GM12878 (cell line): ENCODE measurements at regions not wholly inside any gene's neighbourhood (a gene's known extent, or its start where the extent isn't known, plus 50 kb on each side); places are given as distances from the start of the nearest gene placed in this dataset.

Source experiments
- ATAC-seq: fragments of 200-7000 bp; cut with Tn5 transposase; 3 replicates; pipeline ENCODE4 v1.9.1; 2020; ENCODE audit warnings: mild to moderate bottlenecking, moderate library complexity
- BruUV-seq: library from RNA; stranded (reverse); fragments of 400-500 nt; replicated peaks from 2 replicates; lab custom pipeline; 2021; lab: Mats Ljungman, UMichigan
- CTCF ChIA-PET: fragments of 300-600 bp; sonication (Branson Sonifier 250); formaldehyde crosslinking; extraction: SDS; loops from one replicate; lab custom pipeline; 2021; ENCODE audit warnings: inconsistent platforms; lab: Yijun Ruan, JAX
- POLR2A ChIA-PET: fragments of 350-600 bp; formaldehyde crosslinking; extraction: SDS; loops from one replicate; lab custom pipeline; 2021; ENCODE audit warnings: inconsistent platforms; lab: Charles Lee
- RAD21 ChIA-PET: fragments of 300-600 bp; sonication (Branson Sonifier 250); formaldehyde crosslinking; loops from one replicate; lab custom pipeline; 2023; ENCODE audit warnings: antibody characterized with exemption; ENCODE audit not compliant: unreplicated experiment; lab: Charles Lee
- SMC1A ChIA-PET: fragments of 300-600 bp; sonication (Branson Sonifier 250); formaldehyde crosslinking; loops from one replicate; lab custom pipeline; 2023; ENCODE audit not compliant: unreplicated experiment, uncharacterized antibody; lab: Charles Lee
- DNase-seq: peaks from one replicate; pipeline ENCODE4 v3.0.0-alpha.2; 2011; ENCODE audit warnings: low read depth, low spot score
- FAIRE-seq: peaks from 3 replicates; lab custom pipeline; 2011; peaks lifted over from hg19 to GRCh38; lab: Jason Lieb, UNC
- H2AFZ ChIP-seq: 2 replicates; pipeline ENCODE4 v1.6.0; 2011; ENCODE audit warnings: low read depth, low read length, control low read depth; ENCODE audit not compliant: control insufficient read depth
- H3K27ac ChIP-seq: 2 replicates; pipeline ENCODE4 v1.5.1; 2011; ENCODE audit warnings: control low read depth; ENCODE audit not compliant: control insufficient read depth, insufficient read depth
- H3K27me3 ChIP-seq, 2 experiments: replicated peaks in 1 of 2; 2 replicates each; pipeline versions ENCODE4 v1.6.0 to v1.6.1; 2011; ENCODE audit warnings: low read length in 1 of 2; ENCODE audit not compliant: control insufficient read depth in 2 of 2, insufficient read depth in 2 of 2
- H3K36me3 ChIP-seq, 2 experiments: 2 replicates each; pipeline ENCODE4 v1.5.1; 2011; ENCODE audit warnings: low read length in 1 of 2; ENCODE audit not compliant: control insufficient read depth in 2 of 2, insufficient read depth in 2 of 2
- H3K4me1 ChIP-seq: 2 replicates; pipeline ENCODE4 v1.6.1; 2011; ENCODE audit warnings: mild to moderate bottlenecking, low read length, moderate library complexity, mixed read lengths; ENCODE audit not compliant: control insufficient read depth, insufficient read depth
- H3K4me2 ChIP-seq: 2 replicates; pipeline ENCODE4 v1.6.0; 2011; ENCODE audit warnings: control low read depth; ENCODE audit not compliant: control insufficient read depth, insufficient read depth
- H3K4me3 ChIP-seq: fragments of 200-600 bp; sonication (generic); 2 replicates; pipeline ENCODE4 v1.5.1; 2016
- H3K79me2 ChIP-seq: 2 replicates; pipeline ENCODE4 v1.6.0; 2011; ENCODE audit warnings: low read length; ENCODE audit not compliant: control insufficient read depth, insufficient read depth
- H3K9ac ChIP-seq: 2 replicates; pipeline ENCODE4 v1.8.0; 2011; ENCODE audit warnings: low read length, control low read depth, mixed read lengths; ENCODE audit not compliant: control insufficient read depth, insufficient read depth
- H3K9me3 ChIP-seq: replicated peaks from 3 replicates; pipeline ENCODE4 v1.5.1; 2011; ENCODE audit warnings: mild to moderate bottlenecking, low read length; ENCODE audit not compliant: control insufficient read depth, insufficient read depth
- H4K20me1 ChIP-seq: 2 replicates; pipeline ENCODE4 v1.6.0; 2011; ENCODE audit not compliant: control insufficient read depth, insufficient read depth
- BCL3 ChIP-seq: IDR thresholded peaks from 2 replicates; pipeline ENCODE4 v1.6.1; 2011; ENCODE audit warnings: borderline replicate concordance, low read depth, mild to moderate bottlenecking, moderate library complexity, low read length; ENCODE audit not compliant: insufficient read depth, poor library complexity, severe bottlenecking
- BHLHE40 ChIP-seq, 2 experiments: fragments of 450-650 bp in 1 of 2; IDR thresholded peaks; 2 replicates each; pipeline ENCODE4 v1.6.1; 2011 to 2017; ENCODE audit warnings: low read depth in 2 of 2, borderline replicate concordance in 1 of 2, improper control_type of control experiment in 1 of 2, low read length in 1 of 2, mild to moderate bottlenecking in 1 of 2
- MEF2A ChIP-seq: IDR thresholded peaks from 2 replicates; pipeline ENCODE4 v1.6.1; 2011; ENCODE audit warnings: low read depth, mild to moderate bottlenecking, low read length, moderate library complexity; ENCODE audit not compliant: insufficient read depth
- MXI1 ChIP-seq: fragments of 150-350 bp; IDR thresholded peaks from 2 replicates; pipeline ENCODE4 v1.6.1; 2011; ENCODE audit warnings: low read depth, mild to moderate bottlenecking, inconsistent platforms, low read length, improper control_type of control experiment
- RBBP5 ChIP-seq: fragments of 200-600 bp; sonication (generic); conservative IDR thresholded peaks from 2 replicates; pipeline ENCODE4 v1.6.1; 2016
- SMC3 ChIP-seq: IDR thresholded peaks from 2 replicates; pipeline ENCODE4 v1.6.1; 2011; ENCODE audit warnings: low read length, improper control_type of control experiment, borderline replicate concordance
- WGBS: methylation state at CpG from one replicate; pipeline ENCODE4 v1.1.6; 2016; ENCODE audit warnings: low lambda C conversion rate; ENCODE audit not compliant: insufficient replicate concordance, insufficient coverage; ENCODE audit errors: missing lambda C conversion rate; 5-methylcytosine and 5-hydroxymethylcytosine counted together
- in situ Hi-C: fragments of 300-500 bp; cut with MboI; formaldehyde crosslinking; loops from 9 replicates; pipeline ENCODE4 v1.14.3; 2018; ENCODE audit warnings: mixed read lengths
- intact Hi-C: fragments of 100-400 bp; cut with micrococcal nuclease; formaldehyde crosslinking; loops from one replicate; pipeline ENCODE4 v1.14.2; 2022; ENCODE audit not compliant: unreplicated experiment
- TF ChIP-seq, protein P1 (sequence below): fragments of 450-650 bp; IDR thresholded peaks from 2 replicates; pipeline ENCODE4 v1.6.1; 2016; ENCODE audit warnings: mild to moderate bottlenecking
- TF ChIP-seq, protein P2 (sequence below): IDR thresholded peaks from 2 replicates; pipeline ENCODE4 v1.6.1; 2012; ENCODE audit warnings: low read depth, low read length, improper control_type of control experiment
- TF ChIP-seq, protein P3 (sequence below): IDR thresholded peaks from 2 replicates; pipeline ENCODE4 v1.6.1; 2011; ENCODE audit warnings: mild to moderate bottlenecking, low read depth, low read length, moderate library complexity; ENCODE audit not compliant: insufficient replicate concordance

GRCh38 chr13:111661052-111661451 is 340.6 kb downstream of the TEX29 start:
- Histone ChIP-seq H3K9me3 (no peaks in the 10 kb centered on the region; the same call in 2 of the 3 replicates), H3K36me3 (no peaks in the 10 kb centered on the region), H3K27me3 (no peaks in the 10 kb centered on the region), H3K4me1 (no peaks in the 10 kb centered on the region), H3K4me3 (no peak overlapping the region), H3K4me2 (no peak overlapping the region), H3K27ac (no peak overlapping the region), H3K79me2 (no peaks in the 10 kb centered on the region), H2AFZ (no peak overlapping the region), H3K9ac (no peak overlapping the region), H4K20me1 (no peaks in the 10 kb centered on the region)
- in situ Hi-C loops: no loop called here
- TF ChIP-seq, protein P1, sequence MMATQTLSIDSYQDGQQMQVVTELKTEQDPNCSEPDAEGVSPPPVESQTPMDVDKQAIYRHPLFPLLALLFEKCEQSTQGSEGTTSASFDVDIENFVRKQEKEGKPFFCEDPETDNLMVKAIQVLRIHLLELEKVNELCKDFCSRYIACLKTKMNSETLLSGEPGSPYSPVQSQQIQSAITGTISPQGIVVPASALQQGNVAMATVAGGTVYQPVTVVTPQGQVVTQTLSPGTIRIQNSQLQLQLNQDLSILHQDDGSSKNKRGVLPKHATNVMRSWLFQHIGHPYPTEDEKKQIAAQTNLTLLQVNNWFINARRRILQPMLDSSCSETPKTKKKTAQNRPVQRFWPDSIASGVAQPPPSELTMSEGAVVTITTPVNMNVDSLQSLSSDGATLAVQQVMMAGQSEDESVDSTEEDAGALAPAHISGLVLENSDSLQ: no peak
- TF ChIP-seq BHLHE40 (IDR thresholded peaks at IDR 0.05; ENCODE audit: borderline replicate concordance in 1 of 2, low read depth in 2 of 2, low read length in 1 of 2): no peak
- TF ChIP-seq MXI1: no peak
- TF ChIP-seq, protein P2, sequence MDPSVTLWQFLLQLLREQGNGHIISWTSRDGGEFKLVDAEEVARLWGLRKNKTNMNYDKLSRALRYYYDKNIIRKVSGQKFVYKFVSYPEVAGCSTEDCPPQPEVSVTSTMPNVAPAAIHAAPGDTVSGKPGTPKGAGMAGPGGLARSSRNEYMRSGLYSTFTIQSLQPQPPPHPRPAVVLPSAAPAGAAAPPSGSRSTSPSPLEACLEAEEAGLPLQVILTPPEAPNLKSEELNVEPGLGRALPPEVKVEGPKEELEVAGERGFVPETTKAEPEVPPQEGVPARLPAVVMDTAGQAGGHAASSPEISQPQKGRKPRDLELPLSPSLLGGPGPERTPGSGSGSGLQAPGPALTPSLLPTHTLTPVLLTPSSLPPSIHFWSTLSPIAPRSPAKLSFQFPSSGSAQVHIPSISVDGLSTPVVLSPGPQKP: no peak
- no peak for TF ChIP-seq MEF2A
- TF ChIP-seq BCL3: no peak
- TF ChIP-seq, protein P3, sequence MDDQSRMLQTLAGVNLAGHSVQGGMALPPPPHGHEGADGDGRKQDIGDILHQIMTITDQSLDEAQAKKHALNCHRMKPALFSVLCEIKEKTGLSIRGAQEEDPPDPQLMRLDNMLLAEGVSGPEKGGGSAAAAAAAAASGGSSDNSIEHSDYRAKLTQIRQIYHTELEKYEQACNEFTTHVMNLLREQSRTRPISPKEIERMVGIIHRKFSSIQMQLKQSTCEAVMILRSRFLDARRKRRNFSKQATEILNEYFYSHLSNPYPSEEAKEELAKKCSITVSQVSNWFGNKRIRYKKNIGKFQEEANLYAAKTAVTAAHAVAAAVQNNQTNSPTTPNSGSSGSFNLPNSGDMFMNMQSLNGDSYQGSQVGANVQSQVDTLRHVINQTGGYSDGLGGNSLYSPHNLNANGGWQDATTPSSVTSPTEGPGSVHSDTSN: no peak
- TF ChIP-seq SMC3: no peak
- TF ChIP-seq RBBP5: no peak
- intact Hi-C loops: no loop called here
- SMC1A ChIA-PET: no interaction called here
- CTCF ChIA-PET: no interaction called here
- ATAC-seq: no peak
- DNase-seq: no peak
- RAD21 ChIA-PET: no interaction called here
- 50% methylated on average over 13 of the region's 13 CpGs for WGBS
- POLR2A ChIA-PET: no interaction called here
- BruUV-seq: no TSS peak
- no peak for FAIRE-seq
